ENCODE measurements at regions not wholly inside any gene's neighbourhood (a gene's known extent, or its start where the extent isn't known, plus 50 kb on each side); places are given as distances from the start of the nearest gene placed in this dataset.

DNA sequence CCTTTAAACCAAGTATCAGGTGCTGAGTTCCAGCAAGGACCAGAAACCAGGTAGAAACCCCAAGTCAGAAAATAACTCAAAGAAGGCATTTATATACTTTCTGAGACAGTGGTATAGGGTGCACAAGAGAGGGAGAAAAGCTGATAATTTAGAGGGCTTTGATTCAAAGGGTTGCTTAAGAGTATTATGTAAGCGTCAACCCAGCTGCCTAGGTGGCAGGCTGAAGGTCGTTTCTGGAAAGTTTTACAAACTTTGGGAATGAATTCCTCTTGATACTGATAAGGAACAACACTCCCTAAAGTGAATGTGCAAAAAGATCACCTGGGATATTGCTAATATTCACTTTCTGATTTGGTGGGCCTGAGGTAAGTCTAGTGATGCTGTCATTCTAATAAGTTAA, 800.7 kb downstream of the MAFB start:
- no peak for DNase-seq

DNA sequence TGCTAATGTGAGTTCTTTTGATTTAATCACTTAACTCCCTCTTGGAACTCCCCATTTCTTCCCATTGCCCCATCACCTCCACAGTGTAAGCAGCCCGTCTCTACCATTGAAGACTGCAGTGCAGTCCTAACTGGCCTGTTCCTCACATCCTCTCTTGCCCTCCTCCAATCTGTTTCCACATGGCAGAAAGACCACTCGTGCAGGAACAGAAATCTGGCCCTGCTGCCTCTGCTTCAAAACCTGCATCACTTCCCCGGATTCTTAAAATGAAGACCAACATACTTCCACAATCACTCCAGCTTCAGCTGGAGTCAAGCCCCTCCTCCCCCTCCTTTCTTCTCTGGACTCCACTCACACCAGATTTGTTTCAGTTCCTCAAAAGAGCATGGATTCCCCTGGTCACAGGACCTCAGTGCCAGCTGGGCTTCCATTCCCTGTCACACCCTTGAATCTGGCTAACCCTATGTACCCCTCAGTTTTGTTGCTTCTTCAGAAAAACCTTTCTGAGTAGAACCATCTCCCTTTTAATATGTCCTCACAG, 802.3 kb downstream of the MAFB start:
- peak; percentile 30 for DNase-seq

DNA sequence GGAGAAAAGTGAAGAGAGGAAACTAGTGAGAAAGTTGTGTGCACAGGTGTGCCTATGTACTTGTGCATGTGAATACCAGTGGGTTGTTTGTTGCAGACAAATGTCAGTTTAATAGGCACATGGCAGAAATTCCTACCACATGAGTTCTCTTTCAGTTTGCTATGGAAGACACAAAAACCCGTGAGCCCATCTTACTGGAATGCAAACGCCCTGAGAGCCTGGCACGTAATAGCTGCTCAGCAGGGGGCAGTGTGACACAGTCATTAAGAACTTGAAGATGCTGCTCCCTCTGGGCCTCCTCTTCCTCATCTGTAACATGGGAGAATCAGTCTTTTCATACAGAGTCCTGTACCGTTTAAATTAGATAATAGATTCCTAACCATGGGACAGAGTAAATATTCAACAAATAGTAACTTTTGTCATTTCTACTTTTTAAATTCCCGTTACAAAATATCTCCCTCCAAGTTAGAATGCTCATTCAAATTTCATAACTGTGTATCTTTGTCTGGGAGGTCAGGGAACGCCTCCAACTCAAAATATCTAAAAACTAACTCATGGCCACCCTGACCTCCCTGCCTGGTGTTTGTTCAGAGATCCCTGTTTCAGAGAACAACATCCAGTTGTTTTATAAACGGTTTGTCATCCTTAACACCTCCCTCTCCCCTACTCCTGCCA, 802.9 kb downstream of the MAFB start:
- peak; percentile 55 for DNase-seq

DNA sequence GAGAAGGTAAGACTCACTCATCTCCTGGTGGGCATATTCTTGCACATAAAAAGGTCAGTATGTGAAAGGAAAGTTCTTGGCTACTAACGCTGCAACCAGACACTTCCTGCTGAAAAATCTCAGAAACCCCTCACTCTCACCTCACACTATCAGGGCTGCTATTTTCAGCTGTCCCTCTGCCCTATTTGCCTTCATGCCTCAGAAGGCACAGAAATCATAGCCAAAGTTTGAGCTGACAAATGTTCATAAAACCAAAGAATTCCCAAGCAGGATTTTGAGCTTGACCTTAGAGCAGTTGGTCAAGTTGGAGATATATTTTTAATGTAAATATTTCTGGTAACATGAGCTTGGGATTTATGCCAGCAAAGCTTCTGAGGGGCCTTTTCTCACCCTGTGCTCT, 806.2 kb downstream of the MAFB start:
- DNase-seq: no peak

DNA sequence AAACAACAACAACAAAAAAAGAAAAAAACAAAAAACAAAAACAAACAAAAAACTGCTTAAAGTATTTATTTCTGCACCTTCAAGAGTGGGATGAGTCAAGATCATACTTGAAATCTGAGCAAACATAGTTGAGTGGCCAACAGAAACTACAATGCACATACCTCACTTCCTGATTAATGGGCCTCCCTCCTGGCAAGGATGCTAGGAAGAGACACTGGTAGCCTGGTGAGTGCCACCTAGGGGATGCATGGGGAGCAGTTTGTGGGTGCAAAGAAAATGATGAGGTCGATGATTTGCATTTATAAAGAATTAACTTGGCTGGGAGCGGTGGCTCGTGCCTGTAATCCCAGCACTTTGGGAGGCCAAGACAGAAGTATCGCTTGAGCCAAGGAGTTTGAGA, 808.1 kb downstream of the MAFB start:
- no peak for DNase-seq

DNA sequence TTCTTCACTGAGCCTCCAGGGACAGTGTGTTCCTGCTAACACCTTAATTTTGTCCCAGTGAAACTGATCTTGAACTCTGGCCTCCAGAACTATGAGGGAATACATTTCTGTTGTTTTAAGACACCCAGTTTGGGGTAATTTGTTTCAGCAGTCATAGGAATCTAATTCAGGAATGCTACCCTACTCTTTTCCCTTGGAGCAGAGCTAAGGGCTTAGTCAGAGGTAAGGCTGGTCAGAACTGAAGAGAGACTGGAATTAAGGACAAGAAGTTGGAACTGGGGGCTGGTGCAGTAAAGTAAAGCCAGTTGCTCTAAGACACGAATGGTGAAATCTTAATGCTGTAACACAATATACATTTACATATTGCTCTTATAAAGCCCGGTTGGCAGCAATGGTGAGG, 809.7 kb downstream of the MAFB start:
- DNase-seq: no peak

DNA sequence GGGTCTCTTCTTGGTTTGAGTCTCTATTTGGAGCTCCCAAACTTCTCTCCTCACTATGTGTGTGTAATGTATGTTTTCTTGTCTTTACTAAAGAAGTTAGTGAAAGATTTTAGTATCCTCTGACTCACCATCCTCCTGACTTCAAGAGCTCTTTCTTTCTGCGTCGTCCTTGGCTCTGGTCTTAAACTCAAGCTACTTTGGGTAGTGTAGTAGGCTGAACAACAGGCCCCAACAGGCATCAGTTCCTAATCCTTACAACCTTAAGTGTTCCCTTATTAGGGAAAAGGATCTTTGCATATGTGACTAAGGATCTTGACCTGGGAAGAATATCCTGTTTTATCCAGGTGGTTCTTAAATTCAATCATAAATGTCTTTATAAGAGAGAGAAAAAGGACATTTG, 810.2 kb downstream of the MAFB start:
- no peak for DNase-seq

DNA sequence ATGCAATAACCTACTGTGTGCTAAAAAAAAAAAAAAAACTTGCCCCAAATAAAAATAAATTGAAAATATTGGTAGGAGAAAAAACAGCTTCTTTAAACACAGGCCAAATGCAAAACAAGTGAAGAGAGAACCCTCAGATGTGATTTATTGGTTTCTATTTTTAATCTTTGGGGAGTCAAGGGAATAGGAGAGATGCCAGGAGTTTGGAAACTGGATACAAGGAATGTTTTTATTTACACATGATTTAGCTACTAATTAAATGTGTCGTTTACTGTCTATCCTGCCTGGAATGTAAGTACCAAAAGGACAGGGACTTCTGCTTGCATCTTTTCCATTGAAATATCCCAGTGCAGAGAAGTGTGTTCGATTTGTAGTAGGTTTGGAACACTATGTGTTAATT, 810.7 kb downstream of the MAFB start:
- no peak for DNase-seq

DNA sequence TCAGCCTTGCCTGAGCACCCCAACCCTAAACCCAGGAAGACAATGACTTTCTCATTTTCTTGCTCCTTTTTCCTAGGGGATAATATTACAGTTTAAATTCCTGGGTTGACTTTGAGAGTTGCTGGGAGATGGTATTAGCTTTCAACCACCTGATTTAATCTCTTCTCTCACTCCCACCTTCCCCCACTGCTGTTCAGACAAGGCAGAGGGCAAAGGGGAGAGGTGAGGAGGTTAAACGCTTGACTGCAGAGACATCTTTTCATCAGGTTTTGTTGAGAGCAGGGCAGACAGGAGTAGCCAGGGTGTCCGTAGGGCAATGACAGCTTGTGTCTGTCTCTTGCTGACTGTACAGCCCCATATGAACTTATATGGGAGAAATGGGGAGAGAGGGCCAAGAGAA, 811.2 kb downstream of the MAFB start:
- DNase-seq: no peak

DNA sequence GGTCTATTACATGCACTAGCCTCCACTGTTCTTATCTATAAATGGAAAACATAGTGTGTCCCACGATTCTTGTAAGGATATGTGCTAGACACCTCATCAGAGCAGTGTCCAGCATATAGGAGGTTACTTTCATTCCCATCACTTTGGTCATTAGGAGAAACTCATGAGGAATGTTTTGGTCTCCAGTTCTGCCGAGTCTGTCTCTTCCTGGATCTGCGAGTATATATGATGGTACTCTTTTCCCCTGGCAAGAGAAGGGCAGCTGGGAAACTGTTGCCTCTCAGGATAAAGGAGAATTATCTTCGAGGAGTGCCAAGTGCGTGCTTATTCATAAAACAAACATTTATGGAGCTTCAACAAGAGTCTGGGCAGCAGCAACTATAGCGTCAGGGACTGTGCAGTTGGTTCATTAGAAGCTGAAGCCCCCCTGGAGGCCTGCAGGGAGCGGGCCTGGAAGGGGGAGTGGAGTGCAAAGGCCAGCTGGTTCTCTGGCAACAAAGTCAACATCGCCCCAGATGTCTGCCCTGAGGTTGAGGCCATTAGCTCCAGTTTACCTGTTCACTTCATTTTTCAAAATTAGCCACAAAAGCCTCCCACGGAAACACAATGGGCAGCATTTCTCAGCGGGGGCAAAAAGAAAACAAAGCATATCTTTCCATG, 811.9 kb downstream of the MAFB start:
- no peak for DNase-seq

DNA sequence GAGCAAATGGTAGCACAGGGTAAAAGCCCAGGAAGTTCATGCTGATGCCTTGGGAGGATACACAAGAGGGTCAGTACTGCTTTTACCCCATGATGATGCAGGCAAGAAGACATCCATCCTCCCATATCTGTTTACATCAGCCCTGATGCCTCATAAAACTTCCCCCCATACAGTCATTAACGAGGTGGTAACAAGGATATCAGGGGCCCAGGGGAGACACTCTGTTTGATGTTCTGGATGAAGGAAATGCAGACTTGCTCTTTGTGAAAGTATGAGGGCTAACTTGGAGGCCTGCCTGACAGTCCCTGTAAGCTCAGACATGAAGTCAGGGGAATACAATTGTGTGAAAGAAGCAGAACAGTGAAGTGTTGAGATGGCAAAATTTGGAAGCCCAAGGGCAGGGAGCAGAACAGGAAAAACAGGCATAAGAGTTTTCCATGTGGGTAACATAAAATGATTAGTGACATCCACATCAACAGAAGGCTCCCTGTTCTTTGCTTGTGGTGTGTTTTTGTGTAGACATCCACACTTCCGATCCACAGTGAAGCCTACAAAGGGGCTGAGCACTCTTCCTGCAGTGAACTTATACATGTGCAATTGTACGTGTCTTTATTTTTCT, 813.4 kb downstream of the MAFB start:
- no peak for DNase-seq

DNA sequence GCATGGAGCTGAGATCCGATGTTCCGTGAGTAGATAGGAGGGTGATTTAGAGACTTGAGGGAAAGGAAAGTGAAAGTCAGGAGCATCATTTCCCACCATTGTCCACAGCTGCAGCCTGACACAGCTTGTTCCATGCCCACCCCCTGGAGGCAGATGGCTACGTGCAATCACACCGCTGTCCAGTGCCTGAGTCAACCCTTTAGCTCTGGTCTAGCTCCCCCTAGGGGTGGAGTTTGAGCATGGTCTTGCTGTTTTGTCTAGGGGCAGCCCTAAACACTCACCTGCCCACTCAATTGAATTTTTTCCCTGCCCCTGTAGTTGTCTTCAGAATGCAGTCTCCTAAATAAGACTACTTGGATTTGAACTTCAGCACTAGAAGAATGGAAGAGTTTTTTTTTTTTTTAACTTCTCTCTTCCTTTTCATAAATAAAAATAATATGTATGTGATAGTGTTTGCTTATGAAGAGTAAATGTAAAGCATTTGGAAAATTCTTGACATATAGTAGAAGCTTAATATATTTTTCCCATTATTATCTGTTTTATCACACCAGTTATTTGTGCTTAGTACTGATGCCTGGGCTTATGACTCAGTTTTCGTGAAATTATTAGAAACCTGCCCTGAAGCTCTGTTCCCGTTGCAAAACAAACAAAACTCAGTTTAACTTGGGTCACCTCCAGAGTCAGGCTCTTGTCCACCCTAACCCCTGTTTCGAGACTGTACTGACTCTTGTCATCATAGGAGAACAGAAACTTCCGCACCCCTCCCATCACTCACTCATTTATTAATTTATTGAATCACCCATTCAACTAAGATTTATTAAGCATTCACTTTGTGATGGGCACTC, 814.8 kb downstream of the MAFB start:
- peak; percentile 71 for DNase-seq

DNA sequence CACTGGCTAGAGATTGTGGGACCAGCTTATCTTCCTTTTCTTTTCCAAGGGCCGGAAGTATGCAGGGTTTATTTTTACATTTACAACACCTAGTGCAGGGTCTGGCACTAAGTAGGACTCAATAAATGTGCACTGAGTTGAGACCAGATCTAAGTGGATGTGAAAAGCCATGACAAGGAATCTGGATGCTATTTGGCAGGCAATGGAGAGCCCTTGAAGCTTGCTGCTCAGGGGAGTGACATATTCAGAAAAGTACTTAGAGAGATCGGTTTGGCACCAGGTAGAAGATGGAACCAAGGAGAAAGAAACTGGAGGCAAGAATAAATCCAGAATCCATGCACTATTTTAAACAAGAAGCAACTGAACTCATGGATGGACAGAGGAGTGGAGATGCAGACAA, 815.8 kb downstream of the MAFB start:
- DNase-seq: no peak

DNA sequence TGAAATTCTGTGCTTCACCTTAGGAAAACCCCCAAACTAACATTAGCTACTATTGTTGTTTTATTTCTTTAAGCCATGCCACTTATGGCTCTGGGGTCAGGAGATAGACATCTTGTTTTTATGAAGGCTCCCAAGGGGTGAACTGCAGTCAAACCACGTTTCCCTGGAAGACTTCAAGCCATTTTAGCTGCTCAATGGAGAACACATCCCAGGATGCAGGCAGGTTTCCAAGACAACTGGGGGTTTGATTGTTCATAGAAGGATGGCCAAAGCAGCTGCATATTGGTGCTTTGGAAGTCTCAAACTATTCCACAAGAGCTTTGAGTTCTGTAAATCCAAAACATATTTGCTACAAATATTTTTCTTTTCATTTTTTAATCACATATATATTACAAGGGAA, 818.0 kb downstream of the MAFB start:
- DNase-seq: peak; percentile 53

DNA sequence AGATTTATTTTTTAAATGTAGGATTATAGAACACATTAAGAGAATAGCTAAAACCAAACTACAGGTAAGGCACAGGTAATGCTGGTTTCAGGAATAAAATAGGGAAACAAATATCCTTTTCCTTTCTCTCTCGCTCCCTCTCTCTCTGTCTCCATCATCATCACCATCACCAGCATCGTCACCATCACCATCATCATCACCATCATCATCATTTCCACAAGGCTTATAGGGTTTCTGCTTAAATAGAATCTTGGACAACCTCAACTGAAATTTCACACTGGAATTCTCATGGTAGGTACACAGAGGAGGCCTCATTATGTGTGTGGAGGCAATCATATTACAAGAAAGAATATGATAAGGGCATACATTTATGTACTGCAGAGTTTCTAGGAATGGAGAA, 823.6 kb downstream of the MAFB start:
- DNase-seq: no peak

DNA sequence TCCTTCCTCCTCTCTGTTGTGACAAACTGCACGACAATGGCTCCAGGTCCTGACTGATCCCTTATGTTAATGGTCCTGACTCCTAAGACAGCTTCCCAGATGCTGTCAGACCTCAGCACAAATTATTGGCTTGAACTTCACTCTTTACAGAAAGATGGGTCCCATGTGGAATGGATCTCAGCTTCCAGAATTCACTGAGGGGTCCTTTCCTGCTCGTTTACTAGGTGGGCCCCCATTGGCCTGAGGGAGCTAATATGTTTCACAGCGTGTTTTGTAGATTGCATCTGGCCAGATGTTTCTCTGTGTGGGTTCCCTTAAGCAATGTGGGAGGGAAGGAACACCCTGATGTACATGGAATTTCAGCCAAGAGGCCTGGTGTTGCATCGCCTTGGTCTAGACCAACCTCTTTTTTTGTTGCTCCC, 826.6 kb downstream of the MAFB start:
- DNase-seq: no peak

DNA sequence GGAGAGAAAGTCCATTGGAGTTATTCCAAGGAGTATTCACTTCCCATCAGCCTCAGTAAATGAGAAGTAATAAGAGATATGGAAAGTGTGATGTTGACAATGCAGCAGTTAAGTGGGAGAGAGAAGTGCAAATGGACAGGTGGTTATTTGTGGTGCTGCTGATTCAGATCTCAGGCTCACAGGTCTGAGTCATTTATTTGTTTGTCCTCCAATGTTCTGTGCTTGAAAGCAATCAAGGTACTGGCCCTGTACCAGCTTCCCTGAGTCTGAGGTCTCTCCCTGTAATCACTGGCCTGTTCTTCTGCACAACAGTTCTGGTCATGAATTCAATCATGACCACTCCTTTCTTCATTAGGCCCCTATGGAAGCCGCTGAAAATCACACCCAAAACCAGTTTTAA, 827.7 kb downstream of the MAFB start:
- DNase-seq: no peak

DNA sequence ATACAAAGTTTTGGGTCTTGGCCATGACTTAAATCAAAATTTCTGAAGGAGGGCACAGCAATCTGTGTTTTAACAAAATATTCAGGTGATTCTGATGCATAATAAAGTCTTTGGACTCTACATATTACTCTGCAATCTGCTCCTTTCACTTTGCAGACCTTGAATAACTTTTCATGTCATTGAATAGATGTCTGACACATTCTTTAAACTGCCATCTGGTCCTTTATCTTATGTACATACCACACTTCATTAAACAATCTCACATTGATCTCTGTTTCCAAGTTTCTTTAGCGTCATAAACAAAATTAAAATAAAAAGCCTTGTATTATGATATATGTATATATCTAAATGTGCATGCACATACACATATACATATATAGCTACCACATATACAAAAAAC, 831.2 kb downstream of the MAFB start:
- DNase-seq: no peak

DNA sequence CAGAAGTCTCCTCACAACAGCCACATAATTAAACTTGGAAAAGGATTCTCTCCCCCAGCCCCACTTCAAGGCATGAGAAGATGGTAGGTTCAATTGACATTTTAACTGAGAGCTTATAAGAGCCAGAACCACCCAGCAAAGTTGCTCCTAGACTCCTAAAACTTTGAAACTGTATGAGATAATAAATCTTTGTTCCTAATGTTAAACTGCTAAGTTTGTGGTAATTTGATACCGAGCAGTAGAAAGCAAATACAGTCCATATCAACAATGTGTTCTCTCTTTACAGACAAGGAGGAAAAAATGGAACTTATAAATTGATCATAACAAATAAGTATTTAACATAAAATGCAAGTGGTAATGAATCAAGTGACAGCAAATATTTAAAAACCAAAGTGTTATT, 831.8 kb downstream of the MAFB start:
- no peak for DNase-seq

DNA sequence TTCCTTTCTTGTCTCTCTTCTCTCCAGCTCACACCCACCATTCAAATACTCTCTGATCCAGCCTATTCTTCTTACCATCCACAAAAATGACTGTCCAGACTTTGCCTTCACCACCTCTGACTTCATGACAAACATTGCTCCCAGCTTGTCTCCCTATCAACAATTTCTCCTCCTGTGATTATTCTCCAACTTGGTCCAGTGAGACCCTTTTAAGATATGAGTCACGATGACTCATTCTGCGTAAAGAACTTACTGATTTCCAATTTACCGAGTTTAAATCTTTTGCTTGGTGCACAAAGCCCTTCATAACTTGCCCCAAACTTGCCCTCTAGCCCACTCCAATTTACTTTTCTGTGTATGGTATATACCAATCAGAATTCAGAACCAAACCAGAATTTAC, 833.2 kb downstream of the MAFB start:
- DNase-seq: no peak

DNA sequence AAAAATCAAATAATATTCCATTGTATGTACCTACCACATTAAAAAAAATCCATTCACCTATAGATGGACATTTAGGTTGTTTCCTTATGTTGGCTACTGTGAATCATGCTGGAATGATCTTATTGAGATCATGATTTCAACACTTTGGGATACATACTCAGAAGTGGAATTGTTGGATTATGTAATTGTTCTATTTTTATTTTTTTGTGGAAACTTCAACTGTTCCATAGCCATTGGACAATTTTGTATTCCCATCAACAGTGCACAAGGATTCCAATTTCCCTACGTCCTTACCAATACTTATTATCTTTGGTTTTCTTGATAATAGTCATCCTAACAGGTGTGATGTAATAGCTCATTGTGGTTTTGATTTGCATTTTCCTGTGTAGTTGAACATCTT, 834.0 kb downstream of the MAFB start:
- no peak for DNase-seq

DNA sequence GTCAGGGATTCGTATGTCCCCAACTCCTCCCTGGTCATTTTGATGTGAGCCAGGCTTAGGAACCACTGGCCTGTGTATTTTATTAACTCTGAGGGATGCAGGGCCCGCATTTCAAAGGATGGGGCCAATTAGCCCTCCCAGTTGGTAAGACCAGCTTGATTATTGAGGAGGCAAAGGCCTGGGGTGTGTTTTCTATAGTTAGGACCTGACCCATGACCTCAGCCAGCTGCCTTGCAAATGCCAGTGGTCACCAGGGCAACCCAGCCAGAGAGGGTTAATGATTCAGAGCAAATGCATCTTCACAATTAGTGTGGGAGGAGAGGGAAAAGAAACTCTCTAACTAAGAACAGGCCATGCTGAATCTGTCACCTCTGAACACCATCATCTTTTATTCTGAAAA, 835.4 kb downstream of the MAFB start:
- DNase-seq: no peak

DNA sequence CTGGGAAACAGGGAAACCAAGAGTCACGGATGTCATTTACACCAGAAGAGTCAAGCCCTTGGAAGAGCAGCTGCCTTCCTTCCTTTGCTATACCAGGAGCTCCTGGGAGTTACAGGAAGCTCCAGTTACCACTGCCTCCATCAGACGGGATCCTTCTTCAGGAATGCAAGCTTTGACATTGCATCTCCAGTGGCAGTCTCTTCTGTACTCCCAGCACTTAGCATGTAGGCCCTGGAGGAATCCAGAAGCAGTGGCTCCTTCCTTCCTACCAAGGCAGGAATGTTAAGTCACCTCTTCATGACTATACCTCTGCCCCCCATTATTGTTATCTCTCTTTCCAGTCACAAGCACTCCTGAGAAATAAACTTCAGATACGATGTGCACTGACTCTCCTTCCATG, 836.0 kb downstream of the MAFB start:
- DNase-seq: no peak

All from femur (tissue), 1 donor.